AG04450 (cell line): ENCODE measurements at regions not wholly inside any gene's neighbourhood (a gene's known extent, or its start where the extent isn't known, plus 50 kb on each side); places are given as distances from the start of the nearest gene placed in this dataset.

Experiments used
- CTCF ChIA-PET: fragments of 300-600, 350-600 bp; formaldehyde crosslinking; extraction: SDS; loops from one replicate; lab custom pipeline; 2022; ENCODE audit warnings: antibody characterized with exemption, inconsistent platforms; lab: Charles Lee
- POLR2A ChIA-PET: fragments of 350-600 bp; formaldehyde crosslinking; extraction: SDS; loops from one replicate; lab custom pipeline; 2021; ENCODE audit warnings: antibody characterized with exemption, inconsistent platforms; lab: Yijun Ruan, JAX
- DNase-seq: peaks from one replicate; pipeline ENCODE4 v3.0.0-alpha.2; 2011; ENCODE audit warnings: low read depth, low spot score
- H3K27ac ChIP-seq: one replicate; pipeline ENCODE4 v1.5.1; 2012; ENCODE audit warnings: low read depth, low read length, control low read depth
- H3K27me3 ChIP-seq: one replicate; pipeline ENCODE4 v1.6.0; 2012; ENCODE audit warnings: low read length; ENCODE audit not compliant: control insufficient read depth, insufficient read depth
- H3K4me3 ChIP-seq: 2 replicates; pipeline ENCODE4 v1.5.1; 2011; ENCODE audit warnings: mild to moderate bottlenecking, low read depth, low read length, control low read depth
- H3K9me3 ChIP-seq: 2 replicates; pipeline ENCODE4 v1.5.1; 2012; ENCODE audit warnings: low read length; ENCODE audit not compliant: control insufficient read depth, insufficient read depth
- TF ChIP-seq, protein P1 (sequence below): IDR thresholded peaks from 2 replicates; pipeline ENCODE4 v1.5.1; 2011; ENCODE audit warnings: low read depth, low read length, control low read depth, inconsistent platforms

GRCh38 chr6:40720375-40720748 is 133.2 kb upstream of the LRFN2 start:
- Histone ChIP-seq H3K9me3 (no peaks in the 10 kb centered on the region), H3K4me3 (no peak overlapping the region), H3K27ac (no peak overlapping the region), H3K27me3 (no peaks in the 10 kb centered on the region)
- POLR2A ChIA-PET = no interaction called here
- TF ChIP-seq, protein P1, sequence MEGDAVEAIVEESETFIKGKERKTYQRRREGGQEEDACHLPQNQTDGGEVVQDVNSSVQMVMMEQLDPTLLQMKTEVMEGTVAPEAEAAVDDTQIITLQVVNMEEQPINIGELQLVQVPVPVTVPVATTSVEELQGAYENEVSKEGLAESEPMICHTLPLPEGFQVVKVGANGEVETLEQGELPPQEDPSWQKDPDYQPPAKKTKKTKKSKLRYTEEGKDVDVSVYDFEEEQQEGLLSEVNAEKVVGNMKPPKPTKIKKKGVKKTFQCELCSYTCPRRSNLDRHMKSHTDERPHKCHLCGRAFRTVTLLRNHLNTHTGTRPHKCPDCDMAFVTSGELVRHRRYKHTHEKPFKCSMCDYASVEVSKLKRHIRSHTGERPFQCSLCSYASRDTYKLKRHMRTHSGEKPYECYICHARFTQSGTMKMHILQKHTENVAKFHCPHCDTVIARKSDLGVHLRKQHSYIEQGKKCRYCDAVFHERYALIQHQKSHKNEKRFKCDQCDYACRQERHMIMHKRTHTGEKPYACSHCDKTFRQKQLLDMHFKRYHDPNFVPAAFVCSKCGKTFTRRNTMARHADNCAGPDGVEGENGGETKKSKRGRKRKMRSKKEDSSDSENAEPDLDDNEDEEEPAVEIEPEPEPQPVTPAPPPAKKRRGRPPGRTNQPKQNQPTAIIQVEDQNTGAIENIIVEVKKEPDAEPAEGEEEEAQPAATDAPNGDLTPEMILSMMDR = no peak
- no peak for DNase-seq
- CTCF ChIA-PET = interaction anchor here (0.6 kb wide), 1 partner anchor 1791 kb away, joined by 3 read pairs; no protein-coding TSS in a partner anchor

DNA sequence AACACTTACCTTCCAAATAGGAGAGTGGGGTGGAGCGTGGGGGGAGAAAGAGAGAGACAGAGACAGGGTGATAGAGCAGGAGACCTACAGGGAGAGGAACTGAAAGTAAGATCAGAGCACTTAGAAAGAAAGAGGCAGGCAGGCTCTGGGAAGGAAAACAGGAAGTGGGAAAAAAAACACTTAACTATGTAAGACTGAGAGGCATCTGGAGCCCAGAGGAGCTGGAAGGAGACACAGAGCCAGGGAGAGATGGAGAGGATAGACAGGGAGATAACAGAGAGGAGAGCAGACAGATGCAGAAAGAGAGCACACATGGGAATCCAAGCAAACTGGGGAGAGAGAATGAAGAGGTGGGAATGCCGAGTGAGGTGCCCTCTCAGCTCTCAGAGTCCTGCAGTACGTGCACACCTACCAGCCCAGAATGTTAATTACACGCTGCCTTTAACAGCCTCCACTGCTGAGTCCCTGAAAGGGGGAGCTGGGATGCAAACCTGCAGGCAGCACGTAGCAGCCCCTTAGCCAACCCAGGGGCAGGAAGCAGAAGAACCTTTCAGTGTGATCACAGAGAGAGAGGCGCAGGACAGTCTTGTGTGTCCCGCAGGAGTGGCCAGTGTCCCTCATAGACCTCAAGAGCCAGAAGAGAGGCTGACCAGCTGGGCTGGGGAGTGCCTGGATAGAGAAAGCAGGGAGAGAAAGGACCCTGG is 132.7 kb upstream of the LRFN2 start:
- ChIA-PET CTCF (interaction anchor here (0.6 kb wide), 1 partner anchor 1791 kb away, joined by 3 read pairs; no protein-coding TSS in a partner anchor), POLR2A (no interaction called here)
- Histone ChIP-seq H3K9me3 (no peaks in the 10 kb centered on the region), H3K27ac (no peak overlapping the region), H3K4me3 (no peak overlapping the region), H3K27me3 (no peaks in the 10 kb centered on the region)
- no peak for DNase-seq
- TF ChIP-seq, protein P1 = no peak

- TF ChIP-seq, protein P1 = no peak
- Histone ChIP-seq H3K4me3 (no peak overlapping the region), H3K9me3 (no peaks in the 10 kb centered on the region), H3K27me3 (no peaks in the 10 kb centered on the region), H3K27ac (no peak overlapping the region)
- POLR2A ChIA-PET = no interaction called here
- CTCF ChIA-PET = interaction anchor here (1.2 kb wide), 1 partner anchor 737 kb away, joined by 3 read pairs; no protein-coding TSS in a partner anchor
- no peak for DNase-seq
Observed at GRCh38 chr6:40718401-40718800, 131.2 kb upstream of the LRFN2 start.

- CTCF ChIA-PET = no interaction called here
- no peak overlapping the region for H3K27ac ChIP-seq
- no peak overlapping the region for H3K4me3 ChIP-seq
- TF ChIP-seq, protein P1 = no peak
- no peaks in the 10 kb centered on the region for H3K27me3 ChIP-seq
- no peaks in the 10 kb centered on the region for H3K9me3 ChIP-seq
- POLR2A ChIA-PET = no interaction called here
- no peak for DNase-seq
Observed at GRCh38 chr6:40717411-40718057, 130.4 kb upstream of the LRFN2 start.
